H9 (cell line): ENCODE measurements at regions not wholly inside any gene's neighbourhood (a gene's known extent, or its start where the extent isn't known, plus 50 kb on each side); places are given as distances from the start of the nearest gene placed in this dataset.

Experiments used
- DNase-seq: peaks from one replicate; pipeline ENCODE4 v3.0.0-alpha.2; 2017
- H2AFZ ChIP-seq: one replicate; pipeline ENCODE4 v1.6.1; 2013; ENCODE audit warnings: mild to moderate bottlenecking, low read length, control low read depth, moderate library complexity
- H2AK5ac ChIP-seq: 2 replicates; pipeline ENCODE4 v1.6.1; 2013; ENCODE audit warnings: low read length, control low read depth, mixed read lengths; ENCODE audit not compliant: insufficient read length
- H2BK120ac ChIP-seq: one replicate; pipeline ENCODE4 v1.6.1; 2013; ENCODE audit warnings: low read depth, mild to moderate bottlenecking, low read length, control low read depth, inconsistent platforms; ENCODE audit not compliant: poor library complexity, severe bottlenecking
- H2BK12ac ChIP-seq: 2 replicates; pipeline ENCODE4 v1.6.1; 2013; ENCODE audit warnings: low read length, control low read depth, mixed read lengths, low read depth; ENCODE audit not compliant: insufficient read length
- H2BK15ac ChIP-seq: 2 replicates; pipeline ENCODE4 v1.6.1; 2013; ENCODE audit warnings: low read depth, low read length, control low read depth
- H2BK20ac ChIP-seq: one replicate; pipeline ENCODE4 v1.6.1; 2013; ENCODE audit warnings: low read depth, mild to moderate bottlenecking, low read length, control low read depth, inconsistent platforms; ENCODE audit not compliant: poor library complexity, severe bottlenecking
- H2BK5ac ChIP-seq: 2 replicates; pipeline ENCODE4 v1.6.1; 2013; ENCODE audit warnings: low read length, control low read depth, mixed read lengths; ENCODE audit not compliant: insufficient read length
- H3K14ac ChIP-seq: 2 replicates; pipeline ENCODE4 v1.6.1; 2013; ENCODE audit warnings: low read length, control low read depth; ENCODE audit not compliant: insufficient read depth
- H3K18ac ChIP-seq: 2 replicates; pipeline ENCODE4 v1.6.1; 2013; ENCODE audit warnings: low read depth, mild to moderate bottlenecking, mixed read lengths, low read length, control low read depth; ENCODE audit not compliant: insufficient read length
- H3K23ac ChIP-seq: 2 replicates; pipeline ENCODE4 v1.6.1; 2013; ENCODE audit warnings: low read length, control low read depth, mixed read lengths, low read depth; ENCODE audit not compliant: insufficient read length
- H3K23me2 ChIP-seq: 2 replicates; pipeline ENCODE4 v1.6.1; 2013; ENCODE audit warnings: low read depth, mild to moderate bottlenecking, mixed read lengths, low read length, control low read depth; ENCODE audit not compliant: insufficient read length, poor library complexity, severe bottlenecking
- H3K27ac ChIP-seq: 2 replicates; pipeline ENCODE4 v1.5.1; 2013; ENCODE audit warnings: low read length, control low read depth, mixed read lengths, low read depth; ENCODE audit not compliant: insufficient read length
- H3K27me3 ChIP-seq: 2 replicates; pipeline ENCODE4 v1.6.1; 2013; ENCODE audit warnings: low read length, control low read depth, inconsistent platforms; ENCODE audit not compliant: insufficient read depth
- H3K4ac ChIP-seq: 2 replicates; pipeline ENCODE4 v1.6.1; 2013; ENCODE audit warnings: low read depth, mild to moderate bottlenecking, control low read depth, inconsistent platforms, low read length, moderate library complexity
- H3K4me1 ChIP-seq: 2 replicates; pipeline ENCODE4 v1.6.1; 2013; ENCODE audit warnings: low read length, control low read depth, inconsistent platforms; ENCODE audit not compliant: insufficient read depth
- H3K4me2 ChIP-seq: 2 replicates; pipeline ENCODE4 v1.6.1; 2013; ENCODE audit warnings: low read length, control low read depth, mixed read lengths; ENCODE audit not compliant: insufficient read length, insufficient read depth
- H3K56ac ChIP-seq: 2 replicates; pipeline ENCODE4 v1.6.1; 2013; ENCODE audit warnings: low read depth, mild to moderate bottlenecking, mixed read lengths, low read length, control low read depth; ENCODE audit not compliant: insufficient read length
- H3K79me1 ChIP-seq: 2 replicates; pipeline ENCODE4 v1.6.1; 2013; ENCODE audit warnings: low read depth, mild to moderate bottlenecking, moderate library complexity, low read length, control low read depth, inconsistent platforms; ENCODE audit not compliant: insufficient read depth, poor library complexity, severe bottlenecking
- H3K79me2 ChIP-seq: 2 replicates; pipeline ENCODE4 v1.6.1; 2013; ENCODE audit warnings: low read length, control low read depth, inconsistent platforms; ENCODE audit not compliant: insufficient read depth
- H3K9ac ChIP-seq: 2 replicates; pipeline ENCODE4 v1.6.1; 2013; ENCODE audit warnings: low read length, control low read depth, mixed read lengths; ENCODE audit not compliant: insufficient read length; ENCODE audit errors: extremely low read depth
- H3K9me3 ChIP-seq: one replicate; pipeline ENCODE4 v1.6.1; 2013; ENCODE audit warnings: low read depth, low read length, inconsistent platforms; ENCODE audit not compliant: control insufficient read depth
- H3T11ph ChIP-seq: one replicate; pipeline ENCODE4 v1.6.1; 2013; ENCODE audit warnings: mild to moderate bottlenecking, low read length, control low read depth, inconsistent platforms
- H4K20me1 ChIP-seq: one replicate; pipeline ENCODE4 v1.6.1; 2013; ENCODE audit not compliant: control insufficient read depth, insufficient read length, insufficient read depth
- H4K5ac ChIP-seq: 2 replicates; pipeline ENCODE4 v1.6.1; 2013; ENCODE audit warnings: low read depth, mild to moderate bottlenecking, mixed read lengths, low read length, control low read depth; ENCODE audit not compliant: insufficient read length
- H4K8ac ChIP-seq: replicated peaks from 2 replicates; pipeline ENCODE4 v1.6.1; 2013; ENCODE audit warnings: low read length, control low read depth, mixed read lengths, low read depth; ENCODE audit not compliant: insufficient read length
- H4K91ac ChIP-seq: 2 replicates; pipeline ENCODE4 v1.6.1; 2013; ENCODE audit warnings: low read depth, mild to moderate bottlenecking, moderate library complexity, mixed read lengths, low read length, control low read depth; ENCODE audit not compliant: insufficient read length
- H3K27ac Mint-ChIP-seq, 3 experiments: 2 replicates in 2 of 3; 3 replicates in 1 of 3; pipeline ENCODE4 v1.8.0; 2020 to 2021; ENCODE audit warnings: mixed read lengths in 3 of 3, mild to moderate bottlenecking in 1 of 3, moderate library complexity in 1 of 3
- H3K27me3 Mint-ChIP-seq: 2 replicates; pipeline ENCODE4 v1.8.0; 2021; ENCODE audit warnings: low read depth, mild to moderate bottlenecking, moderate library complexity, mixed read lengths
- H3K36me3 Mint-ChIP-seq, 3 experiments: 2 replicates in 2 of 3; 3 replicates in 1 of 3; pipeline ENCODE4 v1.8.0; 2020 to 2021; ENCODE audit warnings: low read depth in 3 of 3, mixed read lengths in 3 of 3; ENCODE audit not compliant: insufficient read depth in 1 of 3
- H3K4me1 Mint-ChIP-seq, 2 experiments: 2 replicates each; pipeline ENCODE4 v1.8.0; 2020; ENCODE audit warnings: mixed read lengths in 2 of 2
- H3K4me3 Mint-ChIP-seq, 2 experiments: 2 replicates in 1 of 2; 3 replicates in 1 of 2; pipeline ENCODE4 v1.8.0; 2020 to 2021; ENCODE audit warnings: mild to moderate bottlenecking in 2 of 2, mixed read lengths in 2 of 2, moderate library complexity in 1 of 2
- H3K9me3 Mint-ChIP-seq, 2 experiments: 2 replicates in 1 of 2; 3 replicates in 1 of 2; pipeline ENCODE4 v1.8.0; 2020; ENCODE audit warnings: mild to moderate bottlenecking in 2 of 2, mixed read lengths in 2 of 2, moderate library complexity in 1 of 2
- CTCF ChIP-seq: fragments of 200-600 bp; sonication (generic); conservative IDR thresholded peaks from 3 replicates; pipeline ENCODE4 v1.8.0; 2021; ENCODE audit warnings: antibody characterized with exemption, mild to moderate bottlenecking
- WGBS: extraction: QIAGEN DNeasy Blood & Tissue Kit; methylation state at CpG from one replicate; pipeline ENCODE4 v1.1.7; 2013; ENCODE audit warnings: missing lambda C conversion rate, low lambda C conversion rate, mixed read lengths; ENCODE audit not compliant: insufficient read length; ENCODE audit errors: extremely low coverage; 5-methylcytosine and 5-hydroxymethylcytosine counted together

DNA sequence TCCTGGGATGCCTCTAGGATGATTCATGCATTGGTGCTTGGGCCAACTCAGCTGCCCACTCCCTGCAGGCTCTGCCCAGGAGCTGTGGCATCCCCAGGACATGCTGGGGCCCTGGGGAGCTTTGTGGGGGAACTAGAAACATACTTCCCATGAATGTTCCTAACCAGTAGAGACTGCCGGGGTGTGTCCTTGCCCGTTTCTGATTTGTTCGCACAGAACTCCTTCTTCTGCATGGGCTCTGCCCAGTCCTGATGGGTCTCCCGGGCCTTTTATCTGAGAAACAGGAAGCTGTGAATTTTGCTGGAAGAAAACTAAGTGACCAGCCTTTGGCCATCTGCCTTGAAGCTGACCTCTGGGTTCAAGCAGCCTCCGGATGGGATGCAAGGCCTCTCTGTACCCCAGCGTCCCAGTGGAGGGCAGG lies 71.6 kb upstream of the RNU6ATAC start:
- Histone ChIP-seq H3K23ac (no peak overlapping the region), H3K9me3 (no peaks in the 10 kb centered on the region), H4K91ac (no peak overlapping the region), H2AFZ (no peak overlapping the region), H2AK5ac (no peak overlapping the region), H4K8ac (no peak overlapping the region), H3K23me2 (no peaks in the 10 kb centered on the region), H2BK15ac (no peak overlapping the region), H4K5ac (no peak overlapping the region), H3K4me1 (no peaks in the 10 kb centered on the region), H3K4ac (no peak overlapping the region), H2BK5ac (no peak overlapping the region), H2BK120ac (no peak overlapping the region), H3K27me3 (no peaks in the 10 kb centered on the region), H3K4me2 (no peak overlapping the region), H2BK20ac (no peak overlapping the region), H3K18ac (no peak overlapping the region), H3K14ac (no peak overlapping the region), H2BK12ac (no peak overlapping the region), H3T11ph (no peak overlapping the region), H3K79me1 (no peaks in the 10 kb centered on the region), H4K20me1 (no peaks in the 10 kb centered on the region), H3K9ac (no peak overlapping the region), H3K56ac (no peak overlapping the region), H3K27ac (no peak overlapping the region), H3K79me2 (no peaks in the 10 kb centered on the region)
- DNase-seq: no peak
- no peaks in the 10 kb centered on the region for H3K9me3 Mint-ChIP-seq
- H3K4me1 Mint-ChIP-seq: peaks cover 0 to 2% of the 10 kb centered on the region in 2 experiments; a peak in 1 of 4 replicates
- WGBS: no CpG with 5 or more reads among the region's 6 CpGs
- no peak for TF ChIP-seq CTCF
- H3K27ac Mint-ChIP-seq: no peak overlapping the region
- no peaks in the 10 kb centered on the region for H3K27me3 Mint-ChIP-seq
- no peaks in the 10 kb centered on the region for H3K36me3 Mint-ChIP-seq
- no peak overlapping the region for H3K4me3 Mint-ChIP-seq
